RWPE1 (cell line): ENCODE measurements at regions not wholly inside any gene's neighbourhood (a gene's known extent, or its start where the extent isn't known, plus 50 kb on each side); places are given as distances from the start of the nearest gene placed in this dataset.
"Not testable (repeated sequence)": the region's sequence is repeated elsewhere in the genome, so short reads cannot be mapped to it uniquely, and the experiment has no call there.

ENCODE experiments used
- CTCF ChIA-PET: fragments of 350-600 bp; sonication (Branson Sonifier 250); formaldehyde crosslinking; extraction: SDS; loops from one replicate; lab custom pipeline; 2021; lab: Yijun Ruan, JAX
- POLR2A ChIA-PET: fragments of 400-600 bp; formaldehyde crosslinking; extraction: SDS; loops from one replicate; lab custom pipeline; 2020; ENCODE audit warnings: antibody characterized with exemption; ENCODE audit not compliant: low non-redundant PET; lab: Yijun Ruan, JAX
- DNase-seq: peaks from one replicate; pipeline ENCODE4 v3.0.0; 2012; ENCODE audit warnings: low spot score
- H3K27ac ChIP-seq: fragments of 450-650 bp; 2 replicates; pipeline ENCODE4 v1.5.1; 2017
- TF ChIP-seq, protein P1 (sequence below): fragments of 450-650 bp; conservative IDR thresholded peaks from 2 replicates; pipeline ENCODE4 v1.5.1; 2017; ENCODE audit warnings: low read depth, mild to moderate bottlenecking

DNA sequence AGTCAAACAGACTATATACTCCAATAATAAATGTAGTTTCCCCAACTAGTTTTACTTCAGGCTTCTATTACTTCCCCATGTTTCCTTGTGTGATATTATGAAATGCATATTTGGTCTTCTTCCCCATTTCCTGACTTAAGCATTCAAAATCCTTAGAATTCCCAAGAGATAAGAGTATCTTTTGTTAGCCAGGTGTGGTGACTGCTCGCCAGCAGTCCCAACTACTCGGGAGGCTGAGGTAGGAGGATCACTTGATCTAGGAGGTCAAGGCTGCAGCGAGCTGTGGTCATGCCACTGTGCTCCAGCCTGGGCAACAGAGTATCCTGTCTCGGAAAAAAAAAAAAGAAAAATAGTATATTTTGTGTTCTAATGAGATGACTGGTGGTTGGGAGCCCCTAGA is 72.7 kb upstream of the UBE2E2 start:
- TF ChIP-seq, protein P1, sequence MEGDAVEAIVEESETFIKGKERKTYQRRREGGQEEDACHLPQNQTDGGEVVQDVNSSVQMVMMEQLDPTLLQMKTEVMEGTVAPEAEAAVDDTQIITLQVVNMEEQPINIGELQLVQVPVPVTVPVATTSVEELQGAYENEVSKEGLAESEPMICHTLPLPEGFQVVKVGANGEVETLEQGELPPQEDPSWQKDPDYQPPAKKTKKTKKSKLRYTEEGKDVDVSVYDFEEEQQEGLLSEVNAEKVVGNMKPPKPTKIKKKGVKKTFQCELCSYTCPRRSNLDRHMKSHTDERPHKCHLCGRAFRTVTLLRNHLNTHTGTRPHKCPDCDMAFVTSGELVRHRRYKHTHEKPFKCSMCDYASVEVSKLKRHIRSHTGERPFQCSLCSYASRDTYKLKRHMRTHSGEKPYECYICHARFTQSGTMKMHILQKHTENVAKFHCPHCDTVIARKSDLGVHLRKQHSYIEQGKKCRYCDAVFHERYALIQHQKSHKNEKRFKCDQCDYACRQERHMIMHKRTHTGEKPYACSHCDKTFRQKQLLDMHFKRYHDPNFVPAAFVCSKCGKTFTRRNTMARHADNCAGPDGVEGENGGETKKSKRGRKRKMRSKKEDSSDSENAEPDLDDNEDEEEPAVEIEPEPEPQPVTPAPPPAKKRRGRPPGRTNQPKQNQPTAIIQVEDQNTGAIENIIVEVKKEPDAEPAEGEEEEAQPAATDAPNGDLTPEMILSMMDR: no peak
- H3K27ac ChIP-seq: no peak overlapping the region
- ChIA-PET POLR2A (no interaction called here), CTCF (no interaction called here)
- DNase-seq: no peak

DNA sequence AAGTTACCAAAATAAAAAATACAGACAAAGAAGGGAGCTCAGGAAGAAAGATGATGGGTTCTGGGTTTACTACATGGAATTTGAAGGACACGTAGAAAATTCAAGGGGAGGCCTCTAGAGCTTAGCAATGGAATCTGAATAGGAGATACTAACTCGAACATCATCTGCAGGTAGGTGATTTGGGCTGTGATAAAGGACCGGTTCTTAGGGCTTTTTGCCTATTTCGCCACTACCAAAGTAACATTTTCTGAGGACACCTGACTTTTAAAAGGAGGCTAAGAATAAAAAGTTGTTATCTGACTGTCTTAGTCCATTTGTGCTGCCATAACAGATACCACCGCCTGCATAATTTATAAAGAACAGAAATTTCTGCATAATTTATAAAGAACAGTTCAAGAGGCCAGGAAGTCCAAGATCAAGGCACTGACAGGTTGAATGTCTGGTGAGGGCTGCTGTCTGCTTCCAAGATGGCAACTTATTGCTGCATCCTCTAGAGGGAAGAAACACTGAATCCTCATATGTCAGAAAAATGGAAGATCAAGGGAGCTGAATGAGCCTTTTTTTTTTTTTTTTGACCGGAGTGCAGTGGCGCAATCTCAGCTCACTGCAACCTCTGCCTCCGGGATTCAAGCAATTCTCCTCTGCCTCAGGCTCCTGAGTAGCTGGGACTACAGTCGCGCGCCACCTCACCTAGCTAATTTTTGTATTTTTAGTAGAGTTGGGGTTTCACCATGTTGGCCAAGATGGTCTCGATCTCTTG is 67.9 kb upstream of the UBE2E2 start:
- POLR2A ChIA-PET: interaction anchor here (0.6 kb wide), 1 partner anchor 19 kb away, joined by 3 read pairs; no protein-coding TSS in a partner anchor
- no peak overlapping the region for H3K27ac ChIP-seq
- TF ChIP-seq, protein P1: no peak
- DNase-seq: no peak
- CTCF ChIA-PET: no interaction called here

DNA sequence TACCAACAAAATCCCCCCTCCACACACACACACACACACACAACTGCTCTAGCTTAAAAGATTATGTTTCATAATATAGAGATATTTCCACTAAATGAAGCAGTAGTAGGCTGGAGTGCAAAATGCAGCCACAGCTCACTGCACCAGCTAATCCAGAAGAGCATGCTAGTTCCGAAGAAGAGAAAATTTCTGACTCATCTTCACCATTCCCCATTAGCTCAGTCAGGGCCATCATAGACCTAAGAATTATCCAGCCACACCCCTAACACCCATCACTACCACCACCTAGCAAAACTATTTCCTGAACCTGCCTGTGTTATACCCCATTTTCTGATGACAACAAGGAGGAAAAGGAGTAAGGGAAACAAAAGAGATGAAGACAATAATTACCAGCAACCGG is 67.1 kb upstream of the UBE2E2 start:
- TF ChIP-seq, protein P1: no peak
- POLR2A ChIA-PET: interaction anchor here (0.6 kb wide), 1 partner anchor 18 kb away, joined by 3 read pairs; no protein-coding TSS in a partner anchor
- DNase-seq: no peak
- CTCF ChIA-PET: no interaction called here
- H3K27ac ChIP-seq: no peak overlapping the region

DNA sequence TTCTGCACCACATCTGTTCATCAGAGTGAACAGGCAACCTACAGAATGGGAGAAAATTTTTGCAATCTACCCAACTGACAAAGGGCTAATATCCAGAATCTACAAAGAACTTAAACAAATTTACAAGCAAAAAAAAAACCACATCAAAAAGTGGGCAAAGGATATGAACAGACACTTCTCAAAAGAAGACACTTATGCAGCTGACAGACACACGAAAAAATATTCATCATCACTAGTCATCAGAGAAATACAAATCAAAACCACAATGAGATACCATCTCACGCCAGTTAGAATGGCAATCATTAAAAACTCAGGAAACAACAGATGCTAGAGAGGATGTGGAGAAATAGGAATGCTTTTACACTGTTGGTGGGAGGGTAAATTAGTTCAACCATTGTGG is 59.1 kb upstream of the UBE2E2 start:
- DNase-seq, POLR2A ChIA-PET, CTCF ChIA-PET, H3K27ac ChIP-seq: not testable (repeated sequence)

DNA sequence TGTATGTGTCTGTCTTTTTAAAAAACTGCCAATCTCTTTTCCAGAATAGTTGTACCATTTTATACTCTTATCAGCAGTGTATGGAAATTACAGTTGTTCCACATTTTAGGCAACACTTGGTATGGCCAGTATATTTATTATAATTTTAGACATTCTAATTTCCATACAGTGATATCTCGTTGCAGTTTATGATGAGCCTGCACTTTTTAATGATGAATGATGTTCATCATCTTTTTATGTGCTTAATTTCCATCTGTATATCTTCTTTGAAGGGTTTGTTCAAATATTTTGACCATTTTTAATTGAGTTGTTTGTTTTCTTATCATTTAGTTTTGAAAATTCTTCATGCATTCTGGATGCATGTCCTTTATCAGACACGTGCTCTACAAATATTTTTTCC is 57.0 kb upstream of the UBE2E2 start:
- ChIA-PET POLR2A (no interaction called here), CTCF (no interaction called here)

DNA sequence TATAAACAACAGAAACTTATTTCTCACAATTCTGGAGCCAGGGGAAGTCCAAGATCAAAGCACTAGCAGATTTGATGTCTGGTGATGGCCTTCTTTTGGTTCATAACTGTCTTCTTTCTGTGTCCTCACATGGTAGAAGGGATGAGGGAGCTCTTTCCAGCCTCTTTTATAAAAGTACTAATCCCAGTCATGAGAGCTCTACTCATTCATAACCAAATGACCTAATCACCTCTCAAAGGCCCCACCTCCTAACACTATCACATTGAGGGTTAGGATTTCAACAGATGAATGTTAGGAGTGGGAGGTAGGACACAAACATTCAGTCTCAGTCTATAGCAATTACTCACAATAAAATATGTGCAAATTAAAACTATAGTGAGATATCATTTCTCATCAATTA is 50.1 kb upstream of the UBE2E2 start:
- POLR2A ChIA-PET: no interaction called here
- CTCF ChIA-PET: no interaction called here
- TF ChIP-seq, protein P1: no peak
- H3K27ac ChIP-seq: no peak overlapping the region
- DNase-seq: no peak

More for the DNA sequence above, 57.0 kb upstream of the UBE2E2 start:
- DNase-seq: no peak
- TF ChIP-seq, protein P1: no peak
- no peak overlapping the region for H3K27ac ChIP-seq
